ENCODE measurements at regions not wholly inside any gene's neighbourhood (a gene's known extent, or its start where the extent isn't known, plus 50 kb on each side); places are given as distances from the start of the nearest gene placed in this dataset.

DNA sequence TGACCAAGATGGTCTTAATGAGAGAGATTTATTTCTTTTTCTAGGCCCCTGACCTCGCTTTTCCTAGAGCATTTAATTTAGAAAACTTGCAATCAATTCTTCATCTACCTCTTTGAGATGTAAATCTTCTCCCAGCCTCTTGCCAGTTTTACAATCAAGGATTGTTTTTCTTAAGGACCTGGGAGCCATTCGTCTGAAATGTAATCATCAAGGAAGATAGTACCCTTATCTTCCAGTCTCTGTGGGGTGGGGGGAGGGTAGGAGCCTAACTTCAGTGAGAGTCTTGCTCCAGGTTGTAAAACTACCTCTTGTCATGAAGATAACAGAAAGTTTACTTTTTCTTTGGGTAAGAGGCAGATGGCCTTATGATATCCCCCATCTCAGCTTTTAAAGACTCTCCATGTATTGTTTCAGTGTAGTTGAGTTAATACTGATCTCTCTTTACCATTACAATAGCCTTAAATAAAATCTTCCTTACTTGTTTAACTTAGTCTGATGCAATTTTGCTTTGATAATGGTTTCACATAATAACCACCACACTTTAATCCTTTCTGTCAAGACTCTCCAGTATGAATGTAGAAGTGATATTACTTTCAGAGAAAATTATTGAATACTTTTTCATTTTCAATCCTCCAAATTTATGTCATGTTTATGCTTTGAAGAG, 110.2 kb upstream of the CPHXL start:
- no peak for TF ChIP-seq CTCF (IDR thresholded peaks at IDR 0.05; ENCODE audit: control extremely low read depth, extremely low read depth)
- ATAC-seq (ENCODE audit: insufficient read depth, low FRiP score) (no peak), DNase-seq (no peak)
- Histone ChIP-seq H3K27ac (ENCODE audit: low read depth in 1 of 2, low read length in 1 of 2) (no peak overlapping the region), H3K27me3 (ENCODE audit: control insufficient read depth in 3 of 3, insufficient read depth in 3 of 3, low read length in 2 of 3) (no peaks in the 10 kb centered on the region), H3K9ac (ENCODE audit: insufficient read depth in 1 of 2, low read length in 2 of 2) (no peak overlapping the region), H3K4me3 (no peak overlapping the region), H3K36me3 (ENCODE audit: control insufficient read depth in 4 of 4, insufficient read depth in 4 of 4, low read length in 4 of 4) (no peaks in the 10 kb centered on the region), H3K9me3 (ENCODE audit: control insufficient read depth in 4 of 4, insufficient read depth in 3 of 4, low read length in 3 of 4) (peaks cover 0 to 9% (median 1%) of the 10 kb centered on the region in 4 donors), H3K4me1 (ENCODE audit: control insufficient read depth in 5 of 5, insufficient read depth in 5 of 5, low read length in 5 of 5) (no peaks in the 10 kb centered on the region)
- whole genome bisulfite sequencing, 2 donors, result 36 to 46% methylated on average over 2 of the region's 2 CpGs

GRCh38 chr16:75837264-75837663, 111.0 kb upstream of the CPHXL start:
- no peak overlapping the region for H3K27ac ChIP-seq (ENCODE audit: low read depth in 1 of 2, low read length in 1 of 2)
- 49 to 65% methylated on average over 2 of the region's 2 CpGs for WGBS, 2 donors
- no peak for DNase-seq
- H3K9me3 ChIP-seq (ENCODE audit: control insufficient read depth in 4 of 4, insufficient read depth in 3 of 4, low read length in 3 of 4), result peaks cover 0 to 8% (median 1%) of the 10 kb centered on the region in 4 donors
- no peak for TF ChIP-seq CTCF (IDR thresholded peaks at IDR 0.05; ENCODE audit: control extremely low read depth, extremely low read depth)
- no peak overlapping the region for H3K9ac ChIP-seq (ENCODE audit: insufficient read depth in 1 of 2, low read length in 2 of 2)
- H3K27me3 ChIP-seq (ENCODE audit: control insufficient read depth in 3 of 3, insufficient read depth in 3 of 3, low read length in 2 of 3), result no peaks in the 10 kb centered on the region
- no peak overlapping the region for H3K4me3 ChIP-seq
- no peaks in the 10 kb centered on the region for H3K4me1 ChIP-seq (ENCODE audit: control insufficient read depth in 5 of 5, insufficient read depth in 5 of 5, low read length in 5 of 5)
- H3K36me3 ChIP-seq (ENCODE audit: control insufficient read depth in 4 of 4, insufficient read depth in 4 of 4, low read length in 4 of 4), result no peaks in the 10 kb centered on the region
- no peak for ATAC-seq (ENCODE audit: insufficient read depth, low FRiP score)

GRCh38 chr16:75837681-75838080, 111.4 kb upstream of the CPHXL start:
- TF ChIP-seq CTCF (IDR thresholded peaks at IDR 0.05; ENCODE audit: control extremely low read depth, extremely low read depth), result no peak
- Histone ChIP-seq H3K27me3 (ENCODE audit: control insufficient read depth in 3 of 3, insufficient read depth in 3 of 3, low read length in 2 of 3) (no peaks in the 10 kb centered on the region), H3K27ac (ENCODE audit: low read depth in 1 of 2, low read length in 1 of 2) (no peak overlapping the region), H3K36me3 (ENCODE audit: control insufficient read depth in 4 of 4, insufficient read depth in 4 of 4, low read length in 4 of 4) (no peaks in the 10 kb centered on the region), H3K4me3 (no peak overlapping the region), H3K4me1 (ENCODE audit: control insufficient read depth in 5 of 5, insufficient read depth in 5 of 5, low read length in 5 of 5) (no peaks in the 10 kb centered on the region), H3K9me3 (ENCODE audit: control insufficient read depth in 4 of 4, insufficient read depth in 3 of 4, low read length in 3 of 4) (peaks cover 0 to 5% (median 1%) of the 10 kb centered on the region in 4 donors), H3K9ac (ENCODE audit: insufficient read depth in 1 of 2, low read length in 2 of 2) (no peak overlapping the region)
- ATAC-seq (ENCODE audit: insufficient read depth, low FRiP score) (no peak), DNase-seq (no peak)
- 52 to 71% methylated on average over 2 of the region's 2 CpGs for WGBS, 2 donors

DNA sequence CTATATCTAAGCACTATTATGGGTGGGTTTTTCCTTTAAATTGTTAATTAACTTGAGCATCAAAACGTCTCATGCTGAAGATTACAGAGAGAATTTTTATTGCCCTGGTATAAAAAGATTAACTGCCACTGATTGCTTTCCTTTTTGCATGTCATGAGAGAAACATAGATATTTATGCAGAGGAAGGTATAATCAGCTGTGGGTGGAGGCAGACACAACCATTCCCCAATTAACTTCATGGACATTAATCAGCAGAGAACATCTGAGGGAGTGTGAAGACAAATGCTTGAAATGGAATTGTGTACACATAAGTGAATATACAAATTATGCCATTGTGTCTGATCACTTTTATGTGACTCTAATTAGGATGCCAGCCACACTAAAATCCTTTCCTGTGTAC, 115.2 kb upstream of the CPHXL start:
- H3K4me1 ChIP-seq (ENCODE audit: control insufficient read depth in 5 of 5, insufficient read depth in 5 of 5, low read length in 5 of 5), result no peaks in the 10 kb centered on the region

More for the DNA sequence above, 115.2 kb upstream of the CPHXL start:
- DNase-seq (no peak), ATAC-seq (ENCODE audit: insufficient read depth, low FRiP score) (no peak)
- Histone ChIP-seq H3K27me3 (ENCODE audit: control insufficient read depth in 3 of 3, insufficient read depth in 3 of 3, low read length in 2 of 3) (no peaks in the 10 kb centered on the region), H3K4me3 (no peak overlapping the region), H3K9me3 (ENCODE audit: control insufficient read depth in 4 of 4, insufficient read depth in 3 of 4, low read length in 3 of 4) (no peaks in the 10 kb centered on the region), H3K9ac (ENCODE audit: insufficient read depth in 1 of 2, low read length in 2 of 2) (no peak overlapping the region), H3K36me3 (ENCODE audit: control insufficient read depth in 4 of 4, insufficient read depth in 4 of 4, low read length in 4 of 4) (no peaks in the 10 kb centered on the region), H3K27ac (ENCODE audit: low read depth in 1 of 2, low read length in 1 of 2) (no peak overlapping the region)
- 17 to 20% methylated on average over 1 of the region's 1 CpG for WGBS, 2 donors
- TF ChIP-seq CTCF (IDR thresholded peaks at IDR 0.05; ENCODE audit: control extremely low read depth, extremely low read depth), result no peak
